ENCODE measurements at regions not wholly inside any gene's neighbourhood (a gene's known extent, or its start where the extent isn't known, plus 50 kb on each side); places are given as distances from the start of the nearest gene placed in this dataset.

DNA sequence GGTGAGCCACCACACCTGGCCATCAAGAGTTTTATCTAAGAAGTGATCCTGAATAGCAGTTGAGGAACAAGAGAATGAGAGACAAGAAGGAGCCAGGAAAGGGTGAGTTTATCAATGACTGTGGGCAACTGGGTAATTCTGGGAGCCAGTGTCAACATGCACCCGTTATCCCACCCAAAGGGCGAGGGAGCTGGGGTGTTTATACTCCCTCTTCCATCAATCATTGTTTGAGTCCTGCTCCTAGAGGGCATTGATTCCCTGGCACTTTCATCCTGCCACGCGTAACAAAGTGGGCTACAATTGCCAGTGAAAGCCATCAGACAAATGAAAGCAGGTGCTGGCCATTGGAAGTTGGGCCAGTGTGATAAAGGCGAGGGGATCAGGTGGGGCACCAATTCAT lies 136.3 kb downstream of the SUDS3 start:
- TF ChIP-seq POLR2A (IDR thresholded peaks at IDR 0.05) = no peak
- TF ChIP-seq, protein P1, sequence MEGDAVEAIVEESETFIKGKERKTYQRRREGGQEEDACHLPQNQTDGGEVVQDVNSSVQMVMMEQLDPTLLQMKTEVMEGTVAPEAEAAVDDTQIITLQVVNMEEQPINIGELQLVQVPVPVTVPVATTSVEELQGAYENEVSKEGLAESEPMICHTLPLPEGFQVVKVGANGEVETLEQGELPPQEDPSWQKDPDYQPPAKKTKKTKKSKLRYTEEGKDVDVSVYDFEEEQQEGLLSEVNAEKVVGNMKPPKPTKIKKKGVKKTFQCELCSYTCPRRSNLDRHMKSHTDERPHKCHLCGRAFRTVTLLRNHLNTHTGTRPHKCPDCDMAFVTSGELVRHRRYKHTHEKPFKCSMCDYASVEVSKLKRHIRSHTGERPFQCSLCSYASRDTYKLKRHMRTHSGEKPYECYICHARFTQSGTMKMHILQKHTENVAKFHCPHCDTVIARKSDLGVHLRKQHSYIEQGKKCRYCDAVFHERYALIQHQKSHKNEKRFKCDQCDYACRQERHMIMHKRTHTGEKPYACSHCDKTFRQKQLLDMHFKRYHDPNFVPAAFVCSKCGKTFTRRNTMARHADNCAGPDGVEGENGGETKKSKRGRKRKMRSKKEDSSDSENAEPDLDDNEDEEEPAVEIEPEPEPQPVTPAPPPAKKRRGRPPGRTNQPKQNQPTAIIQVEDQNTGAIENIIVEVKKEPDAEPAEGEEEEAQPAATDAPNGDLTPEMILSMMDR (IDR thresholded peaks at IDR 0.05) = no peak

All from uterus (tissue), 2 donors.